C1 segment of cervical spinal cord (tissue), 14 donors: ENCODE measurements at regions not wholly inside any gene's neighbourhood (a gene's known extent, or its start where the extent isn't known, plus 50 kb on each side); places are given as distances from the start of the nearest gene placed in this dataset.
"Not testable (repeated sequence)": the region's sequence is repeated elsewhere in the genome, so short reads cannot be mapped to it uniquely, and the experiment has no call there.

Experiments used
- DNase-seq, 14 donors: peaks; one replicate each; lab custom pipeline; 2025; lab: John Stamatoyannopoulos, UW

DNA sequence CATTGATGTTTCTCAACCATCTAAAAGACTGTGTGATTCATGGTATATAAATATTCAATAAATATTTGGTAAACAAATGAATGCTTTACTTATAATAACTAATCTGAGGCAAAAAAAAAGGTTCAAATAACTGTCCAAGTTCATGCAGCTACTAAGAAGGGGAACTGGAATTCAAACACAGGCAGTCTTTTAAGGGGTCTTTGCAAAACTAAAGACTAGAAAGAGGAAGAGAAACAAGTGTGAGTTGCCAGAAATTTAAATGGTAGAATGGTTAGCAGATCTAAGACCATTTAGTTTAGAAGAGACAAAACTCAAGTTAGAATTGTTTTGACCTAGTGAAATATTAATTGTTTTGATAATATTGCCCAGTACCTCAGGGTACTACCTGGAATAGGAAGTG lies 642.0 kb upstream of the LRRN3 start:
- DNase-seq = no peak

DNA sequence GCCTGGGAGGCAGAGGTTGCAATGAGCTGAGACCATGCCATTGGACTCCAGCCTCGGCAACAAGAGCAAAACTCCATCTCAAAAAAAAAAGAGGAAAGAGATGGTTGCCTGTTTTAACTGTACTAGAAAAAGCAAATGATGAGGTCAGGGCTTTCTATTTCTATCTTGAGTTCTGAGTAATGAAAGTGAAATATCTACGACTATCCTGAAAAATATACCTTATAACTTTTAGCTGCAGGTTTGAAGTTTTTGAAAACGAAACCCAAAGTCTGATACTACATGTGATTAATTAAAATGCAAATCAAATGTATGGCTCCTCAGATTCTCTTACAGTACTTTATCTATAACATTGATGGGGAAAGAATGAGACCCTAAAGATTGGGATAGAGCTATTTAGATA lies 636.2 kb upstream of the LRRN3 start:
- no peak for DNase-seq

DNA sequence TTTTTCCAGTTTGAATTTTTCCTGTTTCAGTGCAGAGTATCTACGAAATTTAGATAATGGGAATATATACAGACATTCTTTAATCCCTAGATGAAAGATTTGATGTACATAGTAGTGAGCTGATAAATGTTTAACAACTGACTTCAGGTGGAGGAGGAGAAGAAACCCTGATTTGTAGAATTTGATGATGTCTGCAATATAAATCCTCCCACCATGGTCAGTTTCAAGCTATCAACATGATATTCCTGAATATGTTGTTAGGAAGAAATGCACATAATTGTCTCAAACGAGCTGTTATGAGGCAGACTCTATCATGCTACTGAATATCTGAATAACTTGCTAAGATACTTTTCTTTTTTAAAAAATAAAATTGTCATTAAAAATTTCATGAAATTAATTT lies 629.3 kb upstream of the LRRN3 start:
- DNase-seq = no peak

DNA sequence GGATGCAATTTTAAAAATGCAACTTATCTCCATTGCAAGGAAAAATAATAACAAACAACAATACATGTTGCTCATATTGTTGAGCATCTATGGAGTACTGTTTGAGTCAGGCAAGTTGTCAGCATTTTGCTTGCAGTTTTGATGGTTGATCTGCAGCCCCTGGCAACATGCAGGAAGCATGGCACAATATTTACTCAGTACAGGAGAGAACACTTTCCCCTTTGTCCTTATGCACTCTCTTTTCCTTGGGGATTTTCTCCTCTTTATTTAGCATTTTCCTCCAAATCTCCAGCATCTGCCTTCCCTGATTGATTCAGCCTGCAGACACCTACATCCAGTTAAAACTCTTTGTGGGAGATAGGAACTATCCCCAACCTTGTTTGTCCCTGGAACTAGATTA lies 620.5 kb upstream of the LRRN3 start:
- DNase-seq = no peak

DNA sequence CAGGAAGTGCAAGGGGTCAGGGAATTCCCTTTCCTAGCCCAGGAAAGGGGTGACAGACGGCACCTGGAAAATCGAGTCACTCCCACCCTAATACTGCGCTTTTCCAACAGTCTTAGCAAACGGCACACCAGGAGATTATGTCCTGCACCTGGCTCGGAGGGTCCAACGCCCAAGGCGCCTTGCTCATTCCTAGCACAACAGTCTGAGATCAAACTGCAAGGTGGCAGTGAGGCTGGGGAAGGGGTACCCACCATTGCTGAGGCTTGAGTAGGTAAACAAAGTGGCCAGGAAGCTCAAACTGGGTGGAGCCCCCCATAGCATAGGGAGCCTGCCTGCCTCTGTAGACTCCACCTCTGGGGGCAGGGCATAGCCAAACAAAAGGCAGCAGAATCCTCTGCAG lies 618.5 kb upstream of the LRRN3 start:
- not testable (repeated sequence) for DNase-seq

DNA sequence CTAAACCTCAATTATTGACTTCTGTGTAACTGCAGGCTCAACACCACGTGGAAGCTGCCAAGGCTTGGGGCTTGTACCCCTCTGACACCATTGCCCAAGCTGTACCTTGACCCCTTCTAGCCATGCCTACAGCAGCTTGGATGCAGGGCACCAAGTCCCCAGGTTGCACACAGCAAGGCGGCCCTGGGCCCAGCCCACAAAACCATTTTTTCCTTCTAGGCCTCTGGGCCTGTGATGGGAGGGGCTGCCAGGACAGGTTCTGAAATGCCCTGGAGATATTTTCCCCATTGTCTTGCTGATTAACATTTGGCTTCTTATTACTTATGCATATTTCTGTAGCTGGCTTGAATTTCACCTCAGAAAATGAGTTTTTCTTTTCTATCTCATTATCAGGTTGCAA lies 610.0 kb upstream of the LRRN3 start:
- no peak for DNase-seq

DNA sequence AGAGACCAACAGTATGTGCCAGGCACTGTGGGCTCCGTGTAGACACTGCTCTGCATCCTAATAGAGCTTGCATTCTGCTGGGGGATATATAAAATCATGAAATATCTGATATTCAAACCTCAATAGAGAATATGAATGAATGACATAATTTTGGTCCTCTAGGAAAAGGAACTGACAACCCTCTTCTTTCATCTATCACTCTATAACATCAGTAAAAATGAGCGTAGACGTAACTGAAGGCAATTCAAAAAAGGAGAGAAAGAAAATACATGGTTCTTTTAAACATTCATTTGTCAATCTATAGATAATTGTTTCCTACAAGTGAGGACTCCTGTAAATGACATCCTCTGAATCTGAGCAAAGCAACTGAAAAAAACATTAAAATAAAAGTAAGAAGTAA lies 607.4 kb upstream of the LRRN3 start:
- no peak for DNase-seq

DNA sequence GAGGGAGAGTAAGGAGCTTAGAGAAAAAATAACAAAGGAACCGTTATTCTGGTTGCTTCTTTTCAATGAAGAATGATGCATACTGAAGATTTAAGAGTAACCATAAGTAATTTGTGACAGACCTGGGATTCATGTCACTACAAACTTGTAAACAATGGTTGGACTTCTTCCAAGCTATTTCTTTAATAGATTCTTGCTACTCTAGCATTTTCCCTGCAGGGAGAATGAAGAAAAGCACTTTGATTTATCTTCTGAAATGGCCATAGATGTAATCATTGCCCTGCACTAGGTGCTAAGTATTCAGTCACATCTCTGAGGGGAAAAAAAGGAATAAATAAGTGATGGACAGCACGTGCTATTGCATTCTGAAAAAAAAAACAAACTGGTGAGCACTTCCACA lies 606.6 kb upstream of the LRRN3 start:
- DNase-seq = no peak

DNA sequence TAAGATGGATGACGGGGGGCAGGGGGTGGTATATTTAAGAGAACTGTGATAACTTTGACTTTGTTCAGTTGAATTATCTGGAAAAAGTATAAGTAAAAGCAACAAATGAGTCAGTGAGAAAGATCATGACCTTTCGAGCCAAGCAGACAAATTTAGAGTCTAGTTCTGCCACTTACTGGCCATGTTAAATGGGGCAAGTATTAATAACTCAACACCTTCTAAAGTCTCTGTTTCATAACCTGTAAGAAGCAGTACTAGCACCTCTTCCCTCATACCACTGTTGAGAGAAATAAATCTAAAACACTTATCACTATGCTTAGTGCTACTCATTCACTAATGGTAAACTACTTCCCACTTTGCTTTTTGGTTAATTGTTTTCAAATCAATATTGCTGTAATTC lies 604.4 kb upstream of the LRRN3 start:
- DNase-seq = no peak

DNA sequence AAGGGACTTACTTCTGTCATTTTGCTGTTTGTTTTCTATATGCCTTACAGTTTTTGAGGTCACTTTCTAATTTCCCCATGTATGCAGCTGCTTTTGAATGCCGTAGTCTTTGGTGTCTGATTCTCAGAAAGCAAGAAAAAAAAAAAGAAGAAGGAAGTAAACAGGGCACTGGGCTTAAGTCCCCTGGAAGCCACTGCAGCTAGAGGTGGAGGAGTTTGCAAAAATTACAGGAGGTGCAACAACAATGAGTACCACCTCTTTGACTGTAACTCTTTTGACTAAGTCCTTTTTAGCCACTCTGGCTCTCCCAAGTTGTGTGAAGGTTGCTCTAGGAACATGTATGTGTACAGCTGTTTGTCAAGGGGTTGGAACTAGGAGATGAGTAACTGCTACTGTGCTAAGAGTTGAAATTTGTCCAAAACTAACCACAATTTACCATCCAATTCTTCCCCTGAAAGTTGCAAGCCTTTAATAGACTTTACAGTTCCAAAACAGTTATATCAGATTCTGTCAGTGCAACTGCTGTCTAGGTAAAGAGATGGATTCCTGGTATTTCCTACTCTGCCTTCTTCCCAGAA lies 588.0 kb upstream of the LRRN3 start:
- no peak for DNase-seq

DNA sequence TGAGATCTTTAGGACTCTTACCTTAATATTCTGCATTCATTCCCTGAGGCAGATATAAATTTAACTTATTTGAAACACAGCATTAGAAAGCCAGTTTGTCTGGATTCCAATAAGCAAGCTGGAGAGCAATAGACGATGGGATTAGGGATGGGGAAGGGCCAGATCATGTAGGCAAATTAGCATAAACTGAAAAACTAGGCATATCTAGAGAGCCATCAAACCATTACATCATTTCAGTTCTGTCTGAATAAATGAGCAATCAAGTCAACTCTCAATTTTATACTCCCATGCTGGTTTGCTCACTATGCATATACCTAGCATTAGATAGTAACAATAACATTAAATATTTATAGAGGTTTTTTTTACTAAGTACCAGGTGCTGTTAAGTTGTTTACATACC lies 583.6 kb upstream of the LRRN3 start:
- no peak for DNase-seq

DNA sequence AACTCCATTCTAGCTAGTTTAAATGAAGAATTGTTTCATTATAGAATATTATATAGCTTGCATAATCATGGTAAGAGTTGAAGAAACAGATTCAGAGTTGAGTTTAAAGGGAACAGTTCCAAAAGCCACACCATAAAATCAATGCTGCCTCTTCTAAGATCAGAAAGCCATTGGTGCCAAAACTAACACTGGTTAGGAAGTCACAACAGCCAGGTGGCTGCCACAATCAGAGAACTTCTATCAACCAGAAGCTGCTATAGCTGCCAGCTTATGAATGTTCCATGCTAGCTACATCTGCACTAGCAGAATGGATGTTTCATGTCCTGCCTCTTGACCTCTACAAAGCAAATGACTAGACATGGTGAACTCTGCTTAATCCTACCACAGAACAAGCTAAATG lies 583.1 kb upstream of the LRRN3 start:
- DNase-seq = no peak

DNA sequence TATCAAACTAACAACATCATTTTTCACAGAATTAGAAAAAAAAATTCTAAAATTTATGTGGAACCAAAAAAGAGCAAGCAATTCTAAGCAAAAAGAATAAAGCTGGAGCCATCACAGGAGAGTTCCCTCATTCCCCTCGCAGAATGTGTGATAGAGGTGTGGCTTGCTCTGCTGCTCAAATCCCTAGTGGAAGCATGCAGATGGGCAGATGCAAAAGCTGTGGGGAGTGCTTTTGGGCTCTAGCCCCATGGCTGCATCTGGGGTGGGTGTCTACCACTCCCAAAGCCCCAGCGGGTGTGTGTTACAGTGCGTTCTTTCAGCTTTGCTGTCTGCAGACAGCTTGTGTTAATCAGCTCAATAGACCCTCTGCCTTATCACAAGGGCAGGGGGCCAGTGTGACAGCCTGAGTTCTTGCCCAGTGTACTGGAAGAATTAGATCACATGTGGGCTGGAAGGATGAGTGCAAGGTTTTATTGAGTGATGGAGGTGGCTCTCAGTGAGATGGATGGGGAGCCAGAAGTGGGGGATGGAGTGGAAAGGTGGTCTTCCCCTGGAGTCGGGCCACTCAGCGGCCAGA lies 575.9 kb upstream of the LRRN3 start:
- not testable (repeated sequence) for DNase-seq

DNA sequence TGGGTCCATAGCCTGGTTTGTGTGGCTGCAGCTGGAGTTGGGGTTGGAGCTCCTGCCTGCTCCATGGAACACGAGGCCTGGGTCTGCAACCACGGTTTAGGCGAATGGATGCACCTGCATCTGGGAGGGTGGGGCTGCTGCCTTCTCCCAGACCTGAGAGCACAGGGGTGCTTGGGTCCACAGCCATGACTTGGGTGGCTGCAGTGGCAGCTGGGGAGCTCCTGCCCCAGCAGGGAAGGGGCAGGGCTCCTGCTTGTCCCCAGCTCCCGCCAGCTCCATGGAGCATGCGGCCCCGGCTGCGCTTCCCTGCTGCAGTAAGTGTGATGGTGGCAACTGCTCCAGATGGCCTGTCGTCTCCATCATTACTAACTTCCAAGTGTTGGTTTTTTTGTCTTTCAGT lies 571.1 kb upstream of the LRRN3 start:
- DNase-seq = no peak

DNA sequence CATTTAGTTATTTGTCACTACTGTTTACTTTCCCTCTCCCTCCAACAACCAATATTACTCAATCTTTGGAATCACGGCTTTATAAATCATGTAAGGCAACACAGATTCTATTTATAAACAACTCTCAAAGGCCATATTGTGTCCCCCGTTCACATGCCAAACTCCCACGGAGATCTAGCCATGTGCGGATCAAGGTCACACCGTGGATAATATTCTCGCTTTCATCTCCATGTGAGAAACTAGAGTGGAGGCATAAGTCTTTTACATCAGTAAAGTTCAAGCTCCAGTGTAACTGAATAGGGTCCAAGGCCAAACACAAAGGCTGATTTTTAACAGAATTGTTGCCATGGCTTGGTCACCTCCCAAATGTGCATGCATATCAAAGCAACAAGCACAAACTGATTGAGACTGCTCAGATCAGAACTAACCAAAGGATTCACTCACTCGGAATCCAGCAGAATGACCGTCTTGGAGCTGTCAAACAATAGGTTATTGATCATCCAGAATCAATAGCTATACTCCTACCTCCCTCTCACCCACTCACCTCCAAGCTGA lies 569.5 kb upstream of the LRRN3 start:
- peak in 1 of 14 donors; percentile 6 for DNase-seq

DNA sequence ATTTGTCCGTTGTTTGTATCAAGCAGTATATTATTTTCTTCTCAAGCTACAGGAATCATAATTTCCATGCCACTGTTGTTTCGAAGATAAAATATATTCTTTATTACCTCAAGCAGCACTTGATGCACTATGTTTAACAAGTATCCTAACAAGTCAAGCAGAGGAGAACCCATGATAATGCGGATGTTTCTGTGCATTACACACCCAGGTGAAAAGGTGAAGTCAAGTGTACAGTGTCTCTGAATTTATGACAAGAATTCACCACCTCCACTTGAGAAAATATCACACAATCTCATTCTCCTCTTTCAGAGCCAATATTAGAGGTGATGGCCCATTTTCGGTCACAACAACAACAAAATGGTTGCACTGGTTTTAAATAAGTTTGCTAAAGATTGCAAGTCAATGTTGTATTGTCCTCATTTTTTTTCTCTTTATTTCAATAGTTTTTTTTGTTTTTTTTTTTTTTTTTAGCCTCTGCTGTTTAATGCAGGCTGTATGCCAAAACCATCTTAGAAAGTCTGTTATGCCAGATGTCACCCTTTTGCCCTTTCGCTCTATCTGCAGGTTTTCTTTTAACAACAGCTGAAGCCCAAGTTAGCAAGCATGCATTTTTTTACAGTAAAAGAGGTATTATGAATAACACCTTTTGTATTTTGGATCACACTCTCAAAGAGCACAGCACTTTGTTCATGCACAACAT lies 568.7 kb upstream of the LRRN3 start:
- peak in 1 of 14 donors; percentile 15 for DNase-seq

DNA sequence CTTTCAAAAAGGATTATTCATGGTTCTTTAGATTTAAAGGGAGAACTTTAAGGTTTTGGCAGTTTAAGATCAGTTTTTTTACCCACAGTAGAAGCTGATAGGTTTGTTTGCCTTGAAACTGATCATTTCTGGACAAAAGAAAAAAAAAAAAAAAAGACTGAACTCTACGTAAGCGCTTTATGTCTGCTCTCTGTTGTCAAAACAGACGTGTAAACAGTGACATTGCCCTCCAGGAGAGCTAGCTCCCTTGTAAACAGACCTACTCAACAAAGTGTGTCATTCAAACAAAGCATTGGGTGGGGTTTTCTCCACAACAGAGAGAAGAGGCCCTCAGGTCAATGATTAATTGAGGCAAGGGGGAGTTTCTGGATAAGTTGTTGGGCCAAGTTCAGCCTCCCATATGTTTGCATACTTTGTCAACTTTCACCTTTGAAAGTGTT lies 568.1 kb upstream of the LRRN3 start:
- DNase-seq = no peak

DNA sequence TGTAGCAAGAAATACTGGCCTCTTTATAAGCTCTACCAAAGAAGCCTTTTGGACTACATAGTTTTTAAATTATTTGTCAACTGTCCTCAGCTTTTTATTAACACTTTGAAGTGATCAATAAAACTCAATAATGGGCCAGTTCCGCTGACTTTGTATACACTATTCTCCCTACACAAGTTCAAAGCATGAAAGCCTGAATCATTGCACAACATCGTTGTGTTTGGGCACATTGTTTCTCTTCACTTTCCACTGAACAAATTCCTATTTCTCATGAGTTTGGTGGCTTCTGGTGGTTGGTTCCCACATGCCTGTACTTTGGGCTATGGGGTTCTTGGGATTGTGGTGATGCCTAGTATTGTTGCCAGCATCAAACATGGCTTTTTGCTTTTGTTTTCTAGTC lies 561.8 kb upstream of the LRRN3 start:
- no peak for DNase-seq

DNA sequence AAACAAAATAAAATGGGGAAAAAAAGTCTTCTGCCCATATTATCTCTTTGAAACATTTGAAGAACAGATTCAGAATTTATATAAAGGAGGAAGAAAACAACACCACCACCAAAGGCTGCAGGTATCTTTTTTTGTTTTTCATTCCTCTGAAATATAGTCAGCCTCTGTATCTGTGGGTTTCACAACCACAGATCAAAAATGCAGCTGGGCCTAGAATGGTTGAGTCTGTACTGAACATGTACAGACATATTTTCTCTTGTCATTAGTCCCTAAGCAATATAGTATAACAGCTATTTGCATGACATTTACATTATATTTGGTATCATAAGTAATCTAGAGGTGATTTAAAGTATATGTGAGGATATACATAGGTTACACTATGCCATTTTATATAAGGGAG lies 559.7 kb upstream of the LRRN3 start:
- DNase-seq = no peak

DNA sequence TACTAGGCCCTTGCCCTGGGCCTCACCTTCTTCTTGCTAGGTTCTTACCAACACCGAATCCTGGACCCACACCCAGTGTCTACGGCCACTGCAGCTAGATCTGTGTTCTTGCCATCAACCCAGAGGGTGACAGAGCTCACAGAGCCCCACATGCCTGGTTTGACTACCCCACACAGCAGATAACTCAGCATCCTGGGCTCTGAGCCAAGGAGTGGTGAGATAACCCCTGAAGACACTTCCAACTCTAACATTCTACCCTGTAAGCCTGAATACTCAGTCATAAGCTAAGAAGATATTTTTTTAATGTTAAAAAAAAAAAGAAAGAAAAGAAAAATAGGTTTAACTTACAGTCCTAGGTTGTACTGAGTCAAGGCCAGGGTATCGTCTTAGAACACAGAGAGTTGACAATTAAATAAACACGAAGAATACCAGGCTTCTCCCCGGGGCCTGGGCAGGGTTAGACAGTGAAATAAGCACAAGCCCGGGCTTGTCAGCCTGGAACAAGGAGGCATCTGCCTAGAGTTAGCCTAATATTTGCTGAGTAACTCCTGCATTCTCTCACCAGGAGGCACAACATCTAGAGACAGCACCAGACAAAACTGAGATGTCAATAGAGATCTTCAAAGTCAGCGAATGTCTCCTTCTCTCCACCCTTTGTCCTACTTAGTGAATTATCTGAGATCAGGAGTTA lies 556.5 kb upstream of the LRRN3 start:
- no peak for DNase-seq

DNA sequence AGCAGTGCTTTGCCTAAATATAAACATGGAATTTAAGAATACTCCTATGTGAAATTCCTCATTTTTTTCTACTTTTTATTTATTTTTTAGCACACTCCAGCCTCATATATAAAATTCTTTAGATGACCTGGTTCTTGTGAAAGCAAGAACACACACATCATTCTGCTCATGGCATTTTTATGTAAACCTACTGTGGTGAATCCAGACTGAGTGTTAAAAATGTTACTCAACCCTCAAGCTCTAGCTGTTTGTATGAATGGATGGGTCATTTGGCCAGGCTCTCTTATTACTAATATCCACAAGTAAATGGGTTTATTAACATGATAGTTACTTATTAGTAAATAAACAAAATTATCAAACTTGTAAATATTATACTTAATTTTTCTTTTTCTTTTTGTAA lies 551.7 kb upstream of the LRRN3 start:
- no peak for DNase-seq

DNA sequence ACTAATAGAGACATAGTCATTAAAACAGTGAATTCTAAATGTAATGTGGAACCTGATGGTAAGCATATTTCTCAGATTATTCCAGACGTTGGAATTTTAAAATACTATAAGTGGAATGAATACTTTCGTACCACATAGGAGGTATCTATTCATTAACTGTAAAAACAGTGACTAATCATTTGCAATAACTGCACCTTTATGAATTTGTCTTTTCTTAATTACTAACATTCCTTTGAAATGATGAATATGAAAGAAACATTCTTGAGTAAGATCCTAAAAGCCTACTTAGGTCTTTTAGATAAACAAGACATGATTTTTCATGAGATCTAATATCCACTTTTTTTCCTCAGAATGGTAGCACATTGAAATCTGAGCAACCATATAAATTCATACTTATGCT lies 549.0 kb upstream of the LRRN3 start:
- DNase-seq = no peak

DNA sequence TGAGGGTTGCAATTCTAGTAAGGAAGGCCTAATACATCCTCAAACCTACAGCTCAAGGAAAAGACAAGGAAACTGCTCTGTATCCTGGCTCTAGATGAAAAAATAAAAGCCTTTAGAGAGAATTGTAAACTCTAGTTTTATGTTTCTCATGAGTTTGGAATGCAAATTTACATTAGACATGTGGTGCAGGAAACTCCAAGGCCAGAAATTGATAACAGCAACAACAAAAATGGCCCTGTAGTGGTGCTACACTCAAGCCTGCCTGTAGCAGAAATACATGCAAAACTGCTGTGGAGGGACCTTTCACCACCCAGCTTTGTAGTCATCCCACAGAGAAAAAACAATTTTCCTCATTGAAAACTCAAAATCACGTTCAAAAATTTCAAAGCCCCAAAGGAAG lies 546.7 kb upstream of the LRRN3 start:
- no peak for DNase-seq
